ENCODE measurements at regions not wholly inside any gene's neighbourhood (a gene's known extent, or its start where the extent isn't known, plus 50 kb on each side); places are given as distances from the start of the nearest gene placed in this dataset.

GRCh38 chr20:62591591-62591990 lies 50.7 kb upstream of the SLCO4A1 start:
- Histone ChIP-seq H3K4me1 (peaks cover 17% of the 10 kb centered on the region), H3K4me2 (no peak overlapping the region), H3K27ac (no peak overlapping the region), H3K4me3 (no peak overlapping the region), H3K9me3 (no peaks in the 10 kb centered on the region)
- DNase-seq (ENCODE audit: low read depth in 1 of 2, low spot score in 1 of 2) (no peak), ATAC-seq (no peak), FAIRE-seq (no peak)
- no peak for TF ChIP-seq TFCP2L1 (CRISPR knock-in tag; IDR thresholded peaks at IDR 0.05)
- 79% methylated on average over 10 of the region's 10 CpGs for WGBS (ENCODE audit: missing lambda C conversion rate)
- ChIA-PET CTCF (interaction anchor here (1.2 to 4.9 kb wide), 3 partner anchors 9 to 25 kb away, joined by 3 to 25 read pairs (median 6); no protein-coding TSS in a partner anchor), POLR2A (no interaction called here)

Small RNA genes lying in the stretch of these regions (small RNA-seq; reads per million reads assigned to genes)
- 0 reads per million in 6 experiments for gene MIR1-1

Data from A549 (cell line).